ENCODE measurements at regions not wholly inside any gene's neighbourhood (a gene's known extent, or its start where the extent isn't known, plus 50 kb on each side); places are given as distances from the start of the nearest gene placed in this dataset.
"Not testable (repeated sequence)": the region's sequence is repeated elsewhere in the genome, so short reads cannot be mapped to it uniquely, and the experiment has no call there.

DNA sequence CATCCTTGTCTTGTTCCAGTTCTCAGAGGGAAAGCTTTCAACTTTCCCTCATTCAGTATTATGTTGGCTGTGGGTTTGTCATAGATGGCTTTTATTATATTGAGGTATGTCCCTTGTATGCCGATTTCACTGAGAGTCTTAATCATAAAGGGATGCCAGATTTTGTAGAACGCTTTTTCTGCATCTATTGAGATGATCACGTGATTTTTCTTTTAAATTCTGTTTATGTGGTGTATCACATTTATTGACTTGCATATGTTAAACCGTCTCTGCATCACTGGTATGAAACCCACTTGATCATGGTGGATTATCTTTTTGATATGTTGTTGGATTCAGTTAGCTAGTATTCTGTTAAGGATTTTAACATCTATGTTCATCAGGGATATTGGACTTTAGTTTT lies 313.7 kb upstream of the AMOT start:
- not testable (repeated sequence) for H3K4me3 ChIP-seq (ENCODE audit: low read depth, low read length)

DNA sequence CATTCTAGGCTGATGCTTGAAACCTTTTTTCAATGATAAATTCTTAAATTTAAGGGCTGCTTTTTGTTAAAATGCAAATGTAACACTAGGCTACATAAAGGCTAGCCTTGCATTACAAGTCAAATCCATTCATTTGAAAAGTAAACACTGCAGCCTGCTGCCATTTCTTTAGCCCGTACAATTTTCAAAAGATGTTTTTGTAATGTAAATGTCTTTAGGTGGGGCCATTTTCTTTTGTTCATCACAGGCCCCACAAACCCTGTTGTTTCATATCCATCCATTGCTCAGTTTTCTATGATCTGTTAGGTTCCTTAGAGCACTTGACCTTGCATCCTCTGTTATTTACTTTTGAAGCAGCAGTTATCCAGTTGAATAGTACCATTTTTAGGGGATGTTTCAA lies 296.2 kb upstream of the AMOT start:
- no peak overlapping the region for H3K4me3 ChIP-seq (ENCODE audit: low read depth, low read length)

DNA sequence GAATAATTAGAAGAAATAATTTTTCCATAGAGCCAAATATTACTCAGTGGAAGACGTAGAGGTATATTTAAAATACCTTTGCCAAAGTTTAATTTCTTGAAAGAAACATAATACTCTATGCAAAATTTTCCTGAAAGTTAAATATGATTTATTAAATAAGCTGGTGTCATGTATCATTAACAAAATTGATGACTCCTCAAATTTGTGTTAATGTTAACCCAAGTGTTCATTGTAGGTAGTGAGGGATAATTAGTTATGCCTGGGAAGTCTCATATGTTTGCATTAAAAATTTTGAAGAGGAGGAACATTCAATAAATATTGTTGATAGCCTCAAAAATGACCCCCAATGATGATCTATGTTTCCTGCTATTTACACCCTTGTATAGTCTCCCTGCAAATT lies 292.7 kb upstream of the AMOT start:
- no peak overlapping the region for H3K4me3 ChIP-seq (ENCODE audit: low read depth, low read length)

DNA sequence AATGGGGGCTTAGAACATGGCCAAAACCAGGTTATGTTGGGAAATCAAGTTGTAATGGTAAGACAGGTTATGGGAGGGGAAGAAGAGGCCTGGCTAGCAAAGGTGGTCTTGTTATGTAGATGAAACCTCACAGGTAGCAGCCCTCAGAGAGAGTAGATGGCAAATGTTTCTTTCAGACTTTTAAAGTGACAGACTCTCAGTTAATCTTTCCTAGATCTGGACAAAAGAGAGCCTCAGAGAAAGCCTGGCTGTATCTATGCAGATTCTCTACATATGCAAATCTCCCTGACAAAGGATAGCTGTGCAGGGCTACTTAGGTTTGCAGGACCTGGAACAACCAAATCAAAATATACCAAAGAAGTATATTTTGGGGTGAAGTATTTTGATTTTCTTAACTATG lies 284.1 kb upstream of the AMOT start:
- H3K4me3 ChIP-seq (ENCODE audit: low read depth, low read length), result no peak overlapping the region

DNA sequence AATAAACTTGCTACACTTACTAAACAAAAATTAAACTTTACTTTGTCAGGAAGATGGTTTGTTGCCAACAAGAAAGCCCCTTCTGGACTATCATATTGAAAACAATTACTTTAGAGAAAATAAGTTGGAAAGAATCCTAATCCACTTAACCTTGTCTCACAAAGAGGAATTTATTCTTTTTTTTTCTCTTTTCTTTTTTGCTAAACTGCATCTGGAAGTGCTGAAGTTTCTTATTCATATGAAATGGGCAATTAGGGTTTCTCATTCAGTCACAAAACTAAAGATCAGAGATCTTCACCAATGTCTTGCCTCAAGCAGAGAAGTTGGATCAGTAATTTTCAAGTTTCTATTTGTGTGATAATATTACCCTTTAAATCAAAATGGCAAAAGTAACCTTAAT lies 234.9 kb upstream of the AMOT start:
- no peak overlapping the region for H3K4me3 ChIP-seq (ENCODE audit: low read depth, low read length)

DNA sequence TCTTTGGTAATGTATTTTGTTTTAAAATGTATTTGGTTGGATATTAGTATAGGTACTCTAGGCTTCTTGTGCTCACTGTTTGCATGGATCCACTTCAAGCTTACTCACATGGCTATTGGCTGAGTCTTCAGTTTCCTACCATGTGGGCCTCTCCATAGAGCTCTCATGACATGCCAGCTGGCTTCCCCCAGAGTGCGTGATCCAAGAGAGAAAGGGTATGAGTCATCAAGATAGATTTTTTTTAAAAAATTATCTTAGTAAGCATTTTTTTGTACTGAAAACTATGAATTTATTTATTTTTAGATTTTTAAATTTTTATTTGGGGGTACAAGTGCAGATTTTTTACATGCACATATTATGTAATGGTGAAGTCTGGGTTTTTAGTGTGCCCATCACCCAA lies 219.1 kb upstream of the AMOT start:
- H3K4me3 ChIP-seq (ENCODE audit: low read depth, low read length), result no peak overlapping the region

DNA sequence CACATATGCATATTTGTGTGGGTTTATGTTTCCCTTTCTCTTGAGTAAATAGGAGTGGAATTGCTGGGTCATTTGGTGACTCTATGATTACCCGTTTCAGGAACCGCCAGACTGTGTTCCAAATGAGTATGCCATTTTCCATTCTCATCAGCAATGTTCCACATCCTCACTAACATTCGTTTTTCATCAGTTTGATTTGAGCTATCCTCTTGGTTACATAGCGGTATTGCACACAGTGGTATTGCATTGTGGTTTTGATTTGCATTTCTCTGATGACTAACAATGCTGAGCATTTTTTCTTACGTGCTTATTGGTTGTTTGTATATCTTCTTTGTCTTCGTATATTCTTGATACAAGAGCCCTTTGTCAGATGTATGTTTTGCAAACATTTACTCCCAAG lies 218.0 kb upstream of the AMOT start:
- H3K4me3 ChIP-seq (ENCODE audit: low read depth, low read length), result no peak overlapping the region

DNA sequence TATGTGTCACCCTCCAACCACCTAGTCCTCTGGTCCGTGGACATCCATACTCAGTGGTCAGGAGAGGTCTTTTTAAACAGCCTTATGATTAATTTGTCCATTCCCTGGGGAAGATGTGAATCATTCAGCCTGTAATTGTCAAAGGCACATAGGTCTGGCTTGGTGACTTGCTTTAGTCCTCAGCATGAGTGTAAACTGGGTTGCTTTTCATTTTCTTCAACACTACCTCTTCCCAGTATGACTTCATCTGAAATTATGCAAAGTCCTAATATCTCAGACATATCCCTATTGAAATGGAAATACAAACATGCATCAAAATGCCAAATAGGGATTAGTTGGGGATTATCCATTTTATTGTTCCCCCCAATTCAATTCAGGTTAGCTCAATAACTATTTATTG lies 208.3 kb upstream of the AMOT start:
- no peak overlapping the region for H3K4me3 ChIP-seq (ENCODE audit: low read depth, low read length)

DNA sequence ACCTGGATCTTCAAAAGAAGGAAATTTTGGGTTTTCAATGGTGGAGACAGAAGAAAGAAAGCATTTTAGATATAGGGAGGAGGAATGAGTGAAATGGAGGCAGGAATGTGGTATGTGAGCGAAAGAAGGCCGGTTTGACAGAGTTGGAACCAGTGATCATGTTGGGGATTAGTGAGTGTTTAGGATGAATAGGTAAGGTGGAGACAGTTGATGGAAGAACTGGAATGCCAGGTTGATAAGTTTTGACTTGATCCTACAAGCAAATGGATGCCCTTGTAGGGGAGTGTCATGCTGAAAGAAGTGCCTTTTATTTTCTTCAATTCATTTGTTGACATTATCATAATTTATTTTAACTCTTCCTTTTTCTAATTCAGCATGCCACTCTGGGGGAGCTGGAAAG lies 207.8 kb upstream of the AMOT start:
- H3K4me3 ChIP-seq (ENCODE audit: low read depth, low read length), result no peak overlapping the region

DNA sequence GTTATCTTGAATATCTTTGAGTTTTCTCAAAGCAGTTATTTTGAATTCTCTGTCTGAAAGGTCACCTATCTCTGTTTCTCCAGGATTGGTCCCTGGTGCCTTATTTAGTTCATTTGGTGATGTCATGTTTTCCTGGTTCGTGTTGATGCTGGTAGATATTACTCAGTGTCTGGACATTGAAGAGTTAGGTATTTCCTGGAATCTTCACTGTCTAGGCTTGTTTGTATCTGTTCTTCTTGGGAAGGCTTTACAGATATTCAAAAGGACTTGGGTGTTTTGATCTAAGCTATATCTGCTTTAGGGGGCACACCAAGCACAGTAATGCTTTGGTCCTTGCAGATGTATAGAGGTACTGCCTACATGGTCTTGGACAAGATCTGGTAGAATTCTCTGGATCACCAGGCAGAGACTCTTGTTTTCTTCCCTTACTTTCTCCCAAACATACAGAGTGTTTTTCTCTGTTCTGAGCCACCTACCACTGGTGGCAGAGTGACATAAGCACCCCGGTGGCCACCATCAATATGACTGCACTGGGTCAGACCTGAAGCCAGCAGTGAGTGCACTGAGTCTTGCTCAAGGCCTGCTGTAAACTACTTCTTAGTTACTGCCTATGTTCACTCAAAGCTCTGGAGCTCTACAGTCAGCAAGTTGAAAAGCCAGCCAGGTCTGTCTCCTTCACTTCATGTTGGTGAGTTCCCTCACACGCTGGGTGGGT lies 193.5 kb upstream of the AMOT start:
- H3K4me3 ChIP-seq (ENCODE audit: low read depth, low read length), result no peak overlapping the region

DNA sequence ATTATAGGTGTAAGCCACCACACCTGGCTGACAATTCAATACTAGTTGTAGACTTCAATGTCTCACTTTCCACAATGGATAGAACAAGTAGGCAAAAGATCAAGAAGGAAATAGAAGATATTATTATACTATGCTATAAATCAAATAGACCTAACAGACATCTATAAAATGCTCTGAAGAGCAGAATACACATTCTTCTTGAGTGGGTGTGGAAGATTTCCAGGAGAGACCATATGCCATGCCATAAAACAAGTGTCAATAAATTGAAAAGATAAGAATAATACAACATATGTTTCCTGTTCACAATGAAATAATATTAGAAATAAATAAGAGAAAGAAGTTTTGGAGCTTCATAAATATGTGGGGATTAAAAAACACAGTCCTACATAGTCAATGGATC lies 179.3 kb upstream of the AMOT start:
- H3K4me3 ChIP-seq (ENCODE audit: low read depth, low read length), result no peak overlapping the region

DNA sequence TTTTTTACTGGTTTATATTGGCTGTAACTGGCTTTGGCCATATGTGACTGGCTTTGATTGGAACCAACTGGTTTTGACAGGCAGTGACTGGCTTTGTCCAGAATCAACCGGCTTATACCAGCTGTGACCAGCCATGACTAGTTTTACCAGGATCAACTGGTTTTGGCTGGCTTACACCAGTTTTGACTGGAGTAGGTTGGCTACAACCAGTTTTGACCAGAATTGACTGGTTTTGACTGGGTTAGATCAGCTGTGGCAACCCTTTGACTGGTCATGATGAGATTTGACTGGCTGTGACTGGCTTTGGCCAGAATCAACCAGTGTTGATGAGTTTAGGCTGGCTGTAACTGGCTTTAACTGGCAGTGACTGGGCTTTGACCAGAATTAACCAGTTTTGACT lies 169.2 kb upstream of the AMOT start:
- no peak overlapping the region for H3K4me3 ChIP-seq (ENCODE audit: low read depth, low read length)

DNA sequence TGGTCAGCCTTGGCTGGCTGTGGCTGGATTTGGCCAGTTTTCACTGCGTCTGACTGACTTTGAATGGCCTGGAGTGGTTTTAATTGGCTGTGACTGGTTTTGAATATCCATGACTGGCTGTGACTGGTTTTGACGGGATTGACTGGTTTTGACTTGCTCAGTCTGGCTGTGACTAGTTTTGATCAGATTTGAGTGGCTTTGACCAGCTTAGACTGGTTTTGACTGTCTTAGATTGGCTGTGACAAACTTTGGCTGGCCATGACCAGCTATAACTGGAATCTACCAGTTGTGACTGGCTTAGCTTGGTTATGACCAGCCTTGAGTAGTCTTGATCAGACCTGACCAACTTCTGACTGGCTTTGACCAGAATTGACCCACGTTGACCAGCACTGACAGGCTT lies 168.4 kb upstream of the AMOT start:
- no peak overlapping the region for H3K4me3 ChIP-seq (ENCODE audit: low read depth, low read length)

DNA sequence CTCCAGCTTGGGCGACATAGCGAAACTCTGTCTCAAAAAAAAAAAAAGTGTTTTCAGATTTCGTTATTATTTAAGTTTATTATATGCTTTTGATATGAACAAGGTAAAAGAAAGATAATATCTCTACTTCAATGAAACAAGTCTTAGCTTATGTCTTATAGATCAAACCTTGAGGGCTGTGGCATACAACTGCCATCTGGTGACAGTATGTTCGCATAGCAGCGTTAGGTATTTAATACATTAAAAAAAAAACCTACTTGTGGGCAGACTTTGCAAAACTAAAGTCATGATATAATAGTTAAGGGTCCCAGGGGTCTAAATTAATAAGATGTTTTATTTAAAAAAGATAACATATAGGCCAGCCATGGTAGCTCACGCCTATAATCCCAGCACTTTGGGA lies 161.2 kb upstream of the AMOT start:
- no peak overlapping the region for H3K4me3 ChIP-seq (ENCODE audit: low read depth, low read length)

DNA sequence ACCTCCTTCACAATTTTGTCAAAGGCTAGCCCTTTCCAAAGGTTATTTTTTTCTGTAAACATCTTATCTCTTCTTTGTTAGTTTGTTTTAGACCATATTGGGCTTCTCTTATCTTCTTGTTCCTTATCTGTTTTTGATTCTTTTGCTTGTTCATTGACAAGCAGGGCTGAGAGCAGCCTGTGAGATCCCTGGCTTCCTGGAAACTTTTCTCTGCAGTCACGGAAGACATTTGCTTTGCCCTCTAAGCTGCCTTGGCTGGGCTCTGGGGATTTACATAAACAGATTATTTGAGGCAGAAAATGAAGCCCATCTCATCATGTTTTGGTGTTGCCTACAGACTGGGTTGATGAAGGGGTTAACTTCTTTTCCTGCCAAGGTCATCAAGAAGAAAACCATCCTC lies 157.4 kb upstream of the AMOT start:
- H3K4me3 ChIP-seq (ENCODE audit: low read depth, low read length), result no peak overlapping the region

DNA sequence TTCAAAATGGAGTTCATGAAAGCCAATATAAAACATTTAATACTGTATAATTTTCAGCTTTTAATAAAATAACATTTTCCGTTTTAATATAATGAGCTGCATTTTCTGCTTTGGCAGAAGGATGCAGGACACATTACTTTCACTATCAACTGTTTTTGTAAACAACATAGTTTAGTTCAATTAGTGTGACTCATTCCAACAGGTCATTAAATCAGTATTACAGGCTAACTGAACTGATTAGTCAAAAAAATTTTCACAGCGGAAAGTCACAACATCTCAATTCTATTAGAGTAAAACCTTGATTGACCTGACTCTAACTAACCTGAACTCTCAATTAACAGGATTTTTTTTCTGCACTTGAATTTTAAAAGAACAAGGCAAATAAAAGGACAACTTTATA lies 151.2 kb upstream of the AMOT start:
- H3K4me3 ChIP-seq (ENCODE audit: low read depth, low read length), result no peak overlapping the region

DNA sequence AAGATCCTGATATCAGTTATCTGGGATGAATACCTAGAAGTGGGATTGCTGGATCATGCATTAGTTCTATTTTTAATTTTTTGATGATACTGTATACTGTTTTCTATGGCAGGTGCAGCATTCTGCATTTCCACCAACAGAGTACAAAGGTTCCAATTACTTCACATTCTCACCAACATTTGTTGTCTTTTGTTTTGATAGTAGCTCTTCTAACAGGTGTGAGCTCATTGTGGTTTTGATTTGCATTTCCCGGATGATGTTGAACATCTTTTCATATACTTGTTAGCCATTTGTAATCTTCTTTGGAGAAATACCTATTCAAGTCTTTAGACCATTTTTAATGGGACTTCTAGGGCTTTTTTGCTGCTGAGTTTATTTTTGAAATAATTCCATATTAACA lies 139.2 kb upstream of the AMOT start:
- no peak overlapping the region for H3K4me3 ChIP-seq (ENCODE audit: low read depth, low read length)

DNA sequence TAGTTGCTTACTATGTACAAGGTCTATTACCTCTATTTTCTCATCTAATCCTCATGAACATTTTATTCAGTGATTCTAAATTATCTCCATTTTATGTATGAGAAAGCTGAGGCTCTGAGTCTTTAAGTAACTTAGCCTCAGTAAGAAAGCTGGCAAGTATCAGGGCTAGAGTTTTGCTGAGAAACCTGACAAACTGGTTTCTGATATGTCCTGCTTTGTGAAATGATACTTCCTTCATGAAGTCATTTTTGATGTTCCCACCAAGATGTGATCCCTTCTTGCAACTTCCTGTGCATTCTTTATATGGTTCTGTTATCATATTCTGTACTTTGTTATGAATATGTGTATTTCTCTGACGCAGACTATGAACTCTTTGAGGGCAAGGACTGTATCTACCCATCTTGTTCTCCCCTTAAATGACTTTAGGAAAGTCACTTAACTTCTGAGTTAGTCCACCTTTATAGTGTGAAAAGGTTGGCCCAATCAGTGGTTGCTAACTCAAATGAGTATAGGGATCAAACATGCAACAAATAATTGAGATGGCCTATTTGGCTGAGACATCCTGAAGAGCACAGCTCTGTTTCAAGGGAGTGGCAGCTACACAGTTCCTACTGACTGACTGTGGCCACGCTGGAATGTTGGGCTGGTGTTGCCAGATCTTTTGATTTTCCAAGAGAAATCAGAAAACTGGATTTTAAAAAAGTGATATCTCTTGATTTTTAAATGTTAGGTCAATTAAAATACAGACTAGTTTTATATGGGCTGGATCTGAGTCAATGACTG lies 127.9 kb upstream of the AMOT start:
- H3K4me3 ChIP-seq (ENCODE audit: low read depth, low read length), result no peak overlapping the region

DNA sequence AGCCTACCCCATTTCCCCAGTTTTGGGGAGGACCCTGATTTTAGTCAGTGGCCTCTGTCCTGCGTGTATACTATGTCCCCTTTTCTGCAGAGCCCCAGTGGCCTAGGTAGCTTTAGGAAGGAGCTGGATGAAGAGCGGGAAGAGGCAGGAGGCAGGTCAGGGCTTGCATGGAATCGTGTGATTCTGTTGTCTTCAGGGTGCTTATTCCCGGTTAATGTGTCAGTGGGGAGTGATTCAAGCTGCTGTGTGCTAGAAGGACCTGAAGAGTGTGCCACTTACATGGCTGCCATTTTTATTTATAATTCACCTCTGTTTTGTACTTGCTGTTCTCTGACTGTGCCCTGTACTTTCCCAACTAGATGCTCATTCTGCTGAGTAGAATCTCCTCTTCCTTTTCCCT lies 127.3 kb upstream of the AMOT start:
- H3K4me3 ChIP-seq (ENCODE audit: low read depth, low read length), result no peak overlapping the region

DNA sequence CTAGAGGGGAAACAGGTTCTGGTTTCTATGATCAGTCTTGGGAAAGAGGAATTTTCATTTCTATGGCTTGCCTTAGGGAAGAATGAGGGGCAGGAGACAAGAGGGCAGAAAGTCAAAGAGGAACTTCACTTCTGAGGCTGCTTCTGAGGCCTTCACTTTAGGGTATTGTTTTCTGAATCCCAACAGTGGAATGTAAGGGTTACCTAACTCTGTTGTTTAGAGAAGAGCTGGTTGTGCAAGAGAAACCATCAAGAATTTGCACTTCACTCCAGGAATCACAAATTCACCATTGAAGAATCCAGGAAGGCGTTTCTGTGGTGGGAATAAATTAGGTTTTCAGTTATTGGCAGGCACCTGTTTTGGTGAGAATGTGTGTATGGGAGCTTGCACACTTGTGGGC lies 126.7 kb upstream of the AMOT start:
- no peak overlapping the region for H3K4me3 ChIP-seq (ENCODE audit: low read depth, low read length)

DNA sequence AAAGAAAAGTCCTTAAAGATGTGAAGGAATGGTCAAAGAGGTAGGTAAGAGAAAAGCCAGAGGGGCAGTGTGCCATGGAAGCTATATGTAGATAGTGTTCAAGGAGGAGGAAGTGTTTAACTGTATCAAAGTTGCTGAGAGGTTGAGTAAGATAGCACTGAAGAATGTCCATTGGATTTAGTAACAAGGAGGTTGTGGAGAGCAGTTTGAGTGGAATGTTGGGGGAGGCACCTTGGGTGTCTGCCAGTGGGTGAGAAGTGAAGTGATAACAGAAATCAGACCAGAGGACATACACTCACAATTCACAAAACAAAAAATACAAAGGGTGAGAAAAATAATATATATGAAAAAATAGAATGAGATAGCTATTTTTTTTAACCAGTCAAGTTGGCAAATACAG lies 121.3 kb upstream of the AMOT start:
- H3K4me3 ChIP-seq (ENCODE audit: low read depth, low read length), result no peak overlapping the region

DNA sequence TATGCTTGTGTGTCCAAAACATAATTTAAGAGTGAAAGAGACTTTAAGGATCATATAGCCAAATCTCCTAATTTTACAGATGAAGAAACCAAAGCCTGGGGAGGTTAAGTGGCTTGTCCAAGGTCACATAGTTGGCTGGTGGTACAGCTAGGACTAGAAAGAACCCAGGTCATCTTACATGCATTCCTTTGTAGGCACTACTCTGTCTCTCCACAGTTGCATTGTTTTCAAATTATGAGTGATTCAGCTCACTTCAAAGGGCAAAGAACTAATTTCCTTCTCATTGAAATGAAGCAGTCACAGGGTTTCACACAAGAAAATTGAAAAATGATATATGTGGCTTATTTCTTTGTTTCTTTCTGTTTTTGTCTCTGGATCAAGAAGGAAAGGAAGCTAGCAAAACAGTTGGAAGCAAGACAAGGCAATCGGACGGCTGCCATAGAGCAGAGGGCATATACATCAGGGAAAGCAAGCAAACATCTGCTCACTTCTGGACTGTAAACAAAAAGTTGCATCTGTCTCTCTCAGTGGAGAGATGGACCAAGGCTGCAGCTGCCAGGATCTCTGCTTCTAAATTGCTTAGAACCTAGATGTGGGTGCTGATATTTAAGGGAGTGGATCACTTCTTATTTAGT lies 107.5 kb upstream of the AMOT start:
- no peak overlapping the region for H3K4me3 ChIP-seq (ENCODE audit: low read depth, low read length)
